HG03354 (cell line): ENCODE measurements at regions not wholly inside any gene's neighbourhood (a gene's known extent, or its start where the extent isn't known, plus 50 kb on each side); places are given as distances from the start of the nearest gene placed in this dataset.
A peak's percentile ranks its signal among the peaks of the same experiment; 100 is the strongest.
"Not testable (repeated sequence)": the region's sequence is repeated elsewhere in the genome, so short reads cannot be mapped to it uniquely, and the experiment has no call there.

Source experiments
- ATAC-seq: cut with Tn5 transposase; IDR thresholded peaks from one replicate; pipeline ENCODE4 v1.9.1; 2021; ENCODE audit warnings: mild to moderate bottlenecking; ENCODE audit not compliant: unreplicated experiment, poor library complexity, severe bottlenecking

GRCh38 chr5:57718155-57718554 is 235.5 kb upstream of the ACTBL2 start:
- no peak for ATAC-seq

- ATAC-seq: no peak
Measured at GRCh38 chr5:57717555-57717954, 234.9 kb upstream of the ACTBL2 start.

DNA sequence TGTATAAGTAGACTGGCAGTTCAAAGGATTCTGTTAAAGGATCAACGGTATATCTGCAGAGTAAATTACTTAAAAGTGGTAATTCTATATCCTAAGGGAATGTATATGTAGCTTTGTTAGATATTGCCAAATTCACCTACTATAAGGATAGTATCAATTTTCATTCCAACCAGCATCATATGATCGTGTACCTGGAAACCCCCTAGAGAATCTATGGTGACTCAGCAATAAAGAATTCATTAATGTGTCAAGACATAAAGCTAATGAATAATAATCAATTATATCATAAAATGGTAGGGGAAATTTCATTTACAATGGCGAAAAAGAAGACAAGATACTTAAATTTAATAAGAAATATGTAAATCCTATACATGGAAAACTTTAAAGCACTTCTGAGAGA is 234.1 kb upstream of the ACTBL2 start:
- ATAC-seq: no peak

GRCh38 chr5:57715296-57715695 is 232.7 kb upstream of the ACTBL2 start:
- no peak for ATAC-seq

DNA sequence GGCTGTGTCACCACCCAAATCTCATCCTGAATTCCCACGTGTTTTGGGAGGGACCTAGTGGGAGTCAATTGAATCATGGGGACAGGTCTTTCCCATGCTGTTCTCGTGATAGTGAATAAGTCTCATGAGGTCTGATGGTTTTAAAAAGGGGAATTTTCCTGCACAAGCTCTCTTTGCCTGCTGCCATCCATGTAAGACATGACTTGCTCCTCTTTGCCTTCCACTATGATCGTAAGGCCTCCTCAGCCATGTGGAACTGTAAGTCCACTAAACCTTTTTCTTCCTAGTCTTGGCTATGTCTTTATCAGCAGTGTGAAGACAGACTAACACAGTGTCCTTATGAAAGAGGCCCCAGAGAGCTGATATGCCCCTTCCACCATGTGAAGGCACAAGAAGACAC is 230.9 kb upstream of the ACTBL2 start:
- not testable (repeated sequence) for ATAC-seq

- ATAC-seq: no peak
Measured at GRCh38 chr5:57711946-57712345, 229.3 kb upstream of the ACTBL2 start.

- ATAC-seq: no peak
Measured at GRCh38 chr5:57711471-57711870, 228.9 kb upstream of the ACTBL2 start.

DNA sequence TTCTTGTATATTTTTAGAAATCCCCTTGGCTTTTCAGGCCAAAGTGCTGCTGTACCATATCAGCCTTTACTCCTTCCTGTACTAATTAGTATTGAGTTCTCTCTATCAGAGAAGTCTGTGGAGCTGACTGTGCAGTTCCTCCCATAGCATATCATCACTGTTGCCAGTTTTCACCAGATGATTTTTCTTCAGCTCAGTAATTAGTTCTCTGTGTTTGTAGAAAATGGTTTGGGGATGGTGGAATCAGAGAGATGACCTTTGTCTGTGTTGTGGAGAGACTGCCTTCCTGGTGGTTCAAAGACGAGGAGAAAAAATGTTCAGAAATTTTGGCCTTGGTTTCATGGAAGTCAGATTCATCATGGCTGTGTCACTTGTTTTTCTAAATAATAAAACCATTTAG is 227.5 kb upstream of the ACTBL2 start:
- no peak for ATAC-seq

DNA sequence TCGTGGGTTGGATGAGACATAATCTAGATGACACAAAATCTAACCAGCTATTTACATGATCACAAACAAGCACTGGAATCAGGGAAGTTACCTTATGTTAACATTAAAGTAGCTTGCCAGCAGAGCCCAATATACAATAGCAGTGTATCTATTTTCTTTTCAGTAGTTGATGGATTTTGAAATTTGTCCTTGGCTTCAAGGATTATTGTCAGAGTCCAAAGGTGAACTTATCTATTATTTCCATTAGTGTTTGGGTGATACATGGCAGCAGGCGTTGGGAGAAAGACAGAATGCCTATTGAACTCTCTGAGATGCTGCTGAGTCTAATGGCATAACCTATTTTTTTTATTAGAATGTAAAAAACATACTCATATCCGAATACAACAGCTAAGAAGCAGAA is 223.2 kb upstream of the ACTBL2 start:
- no peak for ATAC-seq

GRCh38 chr5:57703721-57704120 is 221.1 kb upstream of the ACTBL2 start:
- no peak for ATAC-seq

DNA sequence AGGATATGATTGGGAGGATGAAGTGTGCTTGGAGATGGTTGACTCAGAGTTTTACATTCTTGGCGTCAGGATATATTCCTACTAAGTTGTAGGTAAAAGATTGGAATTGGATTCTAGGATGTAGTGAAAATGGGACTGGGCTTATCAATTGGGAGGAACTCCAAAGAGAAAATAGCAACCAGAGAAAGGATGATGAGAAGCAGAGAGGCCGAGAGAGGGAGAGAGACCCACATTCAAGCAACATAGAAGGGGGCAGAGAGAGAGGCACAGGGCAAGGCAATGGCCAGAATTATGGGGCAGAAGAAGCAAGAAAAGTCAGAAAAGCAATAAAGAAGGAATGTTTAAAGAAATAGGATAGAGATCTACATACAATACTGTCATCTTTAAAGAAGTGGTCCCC is 217.9 kb upstream of the ACTBL2 start:
- ATAC-seq: no peak

- no peak for ATAC-seq
Measured at GRCh38 chr5:57700072-57700471, 217.5 kb upstream of the ACTBL2 start.

GRCh38 chr5:57698802-57699201 is 216.2 kb upstream of the ACTBL2 start:
- no peak for ATAC-seq

- ATAC-seq: no peak
Measured at GRCh38 chr5:57698086-57698485, 215.5 kb upstream of the ACTBL2 start.

DNA sequence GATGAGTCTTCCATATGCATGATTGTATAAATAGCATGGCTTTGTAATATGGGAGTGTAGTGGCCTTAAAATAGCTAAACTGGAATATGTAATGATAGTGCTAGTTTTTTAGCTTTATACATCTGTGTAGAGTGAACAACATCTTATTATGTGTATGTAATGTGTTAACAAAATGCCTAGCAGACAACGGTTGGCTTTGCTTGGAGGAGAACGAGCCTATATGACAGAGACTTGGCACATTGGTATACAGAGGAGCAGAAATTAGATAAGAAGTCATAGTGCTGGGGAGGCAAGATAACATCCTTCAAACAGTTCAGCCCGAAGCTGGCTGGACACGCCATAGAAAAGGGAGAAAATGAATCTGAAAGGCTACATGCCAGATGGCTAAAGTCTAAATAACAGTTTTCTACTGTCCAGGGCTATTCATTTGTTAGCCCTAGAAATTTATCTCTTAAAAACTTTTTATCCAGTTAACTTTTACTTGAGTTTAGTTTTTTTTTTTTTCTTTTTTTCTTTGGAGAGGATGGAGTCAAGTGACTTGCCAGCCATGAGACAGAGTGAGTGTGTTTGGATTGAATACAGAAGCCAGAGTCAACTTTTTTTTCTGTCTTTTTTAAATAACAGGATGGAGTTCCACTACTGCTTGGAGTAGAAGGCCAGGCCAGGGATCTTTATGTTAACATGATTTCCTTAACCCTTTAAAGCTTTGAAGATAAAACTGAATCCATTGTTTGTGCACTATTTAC is 214.4 kb upstream of the ACTBL2 start:
- ATAC-seq: no peak

GRCh38 chr5:57696389-57696769 is 213.8 kb upstream of the ACTBL2 start:
- ATAC-seq: no peak

- no peak for ATAC-seq
Measured at GRCh38 chr5:57695706-57696388, 213.2 kb upstream of the ACTBL2 start.

- no peak for ATAC-seq
Measured at GRCh38 chr5:57695179-57695578, 212.6 kb upstream of the ACTBL2 start.

DNA sequence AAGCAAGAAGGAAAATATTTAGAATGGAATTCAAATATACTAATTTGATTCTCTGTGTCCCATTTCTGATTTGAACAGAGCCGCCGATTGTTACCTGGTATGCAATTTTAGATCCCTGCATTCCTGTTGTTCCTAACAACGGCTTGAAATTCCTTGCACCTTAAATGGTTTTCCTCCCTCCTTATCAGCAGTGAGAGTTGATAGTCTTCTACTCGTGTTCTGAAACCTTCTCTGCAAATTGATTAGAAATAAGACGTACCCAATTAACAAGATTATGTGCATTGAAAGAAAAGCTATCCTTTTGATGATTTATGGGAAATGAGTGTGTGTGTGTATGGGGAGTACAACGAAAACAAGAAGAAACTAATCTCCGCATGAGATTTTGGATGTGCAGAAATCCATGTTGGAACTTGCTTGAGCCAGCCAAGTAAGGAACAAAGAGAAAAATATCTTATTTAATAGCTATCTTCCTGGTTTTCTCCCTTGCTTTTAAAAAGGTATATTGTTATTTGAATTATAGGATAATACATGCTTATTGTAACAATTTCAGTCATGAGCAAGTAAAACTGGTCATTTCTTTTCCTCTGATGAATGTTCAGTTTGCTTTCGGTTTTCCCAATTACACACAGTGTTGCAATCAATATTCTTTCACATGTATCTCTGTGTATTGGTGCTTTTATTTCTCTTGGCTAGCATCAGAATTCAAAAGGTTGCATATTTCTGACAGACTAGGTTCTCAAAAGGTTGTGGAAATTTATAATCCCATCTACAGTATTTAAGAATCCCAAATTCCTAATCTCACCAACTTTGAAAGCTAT is 211.1 kb upstream of the ACTBL2 start:
- no peak for ATAC-seq

DNA sequence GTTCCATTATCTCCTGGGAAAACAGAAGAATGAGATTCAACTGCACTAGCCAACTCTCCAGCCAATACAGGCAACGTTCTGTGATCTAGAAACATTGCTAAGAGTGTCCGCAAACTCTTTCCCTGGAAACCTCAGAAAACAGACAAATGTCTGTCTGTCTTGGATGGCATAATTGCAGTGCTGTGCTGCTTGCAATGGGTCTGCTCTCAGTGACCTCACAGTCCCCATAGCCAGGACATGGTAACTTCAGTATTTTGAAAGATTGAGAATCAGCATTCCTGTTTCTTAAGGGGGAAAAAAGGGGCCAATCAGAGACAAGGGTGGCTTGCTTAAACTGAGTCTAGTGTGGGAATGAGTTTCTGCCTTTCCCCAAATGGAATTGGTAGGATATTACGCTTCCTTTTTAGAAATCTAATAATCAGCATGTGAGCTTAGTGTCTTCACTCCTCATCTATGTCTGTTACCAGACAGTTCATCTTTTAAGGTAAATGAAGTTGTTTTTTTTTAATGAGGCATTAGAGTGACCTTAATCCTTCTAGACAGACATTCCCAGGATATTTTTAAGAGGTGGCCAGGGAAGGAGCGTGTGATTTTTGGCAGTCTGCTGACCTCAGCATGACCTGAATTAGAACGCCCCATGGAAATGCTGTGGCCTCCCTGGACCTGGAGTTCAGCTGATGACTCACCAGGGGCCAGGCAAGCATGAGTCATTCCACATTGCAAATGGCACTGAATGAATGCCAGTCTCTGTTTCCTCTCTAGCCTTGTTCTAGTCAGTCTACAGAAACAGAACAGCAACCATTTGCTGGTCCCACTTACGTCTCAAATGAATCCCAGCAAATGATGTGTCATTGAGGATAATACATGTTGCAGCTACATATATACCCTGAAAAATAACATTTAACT is 210.2 kb upstream of the ACTBL2 start:
- peak; percentile 59 for ATAC-seq
